ENCODE measurements at regions not wholly inside any gene's neighbourhood (a gene's known extent, or its start where the extent isn't known, plus 50 kb on each side); places are given as distances from the start of the nearest gene placed in this dataset.

DNA sequence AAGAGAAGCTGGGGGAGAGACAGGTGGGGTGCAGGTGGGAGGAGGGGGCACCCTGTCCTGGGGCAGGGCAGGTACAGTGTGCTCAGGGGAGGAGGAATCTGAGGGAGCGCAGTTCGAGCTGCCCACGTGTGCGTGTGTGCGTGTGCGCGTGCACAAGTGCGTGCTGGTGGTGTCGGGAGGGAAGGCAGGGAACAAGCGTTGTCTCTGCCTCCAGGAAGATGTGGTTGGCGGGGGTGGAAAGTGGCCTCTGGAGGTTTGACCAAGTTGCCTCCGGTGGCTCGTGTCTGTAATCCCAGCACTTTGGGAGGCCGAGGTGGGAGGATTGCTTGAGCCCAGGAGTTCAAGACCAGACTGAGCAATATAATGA lies 49.9 kb upstream of the THY1 start:
- no peak for DNase-seq
